Stimulated activated CD4-positive, alpha-beta T cell treated with anti-CD3 and anti-CD28 coated beads, Interleukin-4, amount 100 ng/mL, for 4 hours (primary cell): ENCODE measurements at regions not wholly inside any gene's neighbourhood (a gene's known extent, or its start where the extent isn't known, plus 50 kb on each side); places are given as distances from the start of the nearest gene placed in this dataset.
"Not testable (repeated sequence)": the region's sequence is repeated elsewhere in the genome, so short reads cannot be mapped to it uniquely, and the experiment has no call there.

Source experiments
- DNase-seq, 2 experiments: peaks; one replicate each; pipeline ENCODE4 v3.0.0-alpha.2; 2020

GRCh38 chr2:16227811-16228462, 287.6 kb downstream of the MYCN start:
- no peak for DNase-seq

- DNase-seq: no peak
These were observed 286.8 kb downstream of the MYCN start for GRCh38 chr2:16226943-16227664.

- DNase-seq: no peak
These were observed 286.0 kb downstream of the MYCN start for GRCh38 chr2:16226381-16226780.

GRCh38 chr2:16225545-16225944, 285.2 kb downstream of the MYCN start:
- no peak for DNase-seq

GRCh38 chr2:16225071-16225470, 284.7 kb downstream of the MYCN start:
- DNase-seq: no peak

- no peak for DNase-seq
These were observed 284.1 kb downstream of the MYCN start for GRCh38 chr2:16224298-16225045.

GRCh38 chr2:16223841-16224177, 283.5 kb downstream of the MYCN start:
- no peak for DNase-seq

- DNase-seq: no peak
These were observed 283.0 kb downstream of the MYCN start for GRCh38 chr2:16223161-16223840.

GRCh38 chr2:16222326-16222725, 282.0 kb downstream of the MYCN start:
- no peak for DNase-seq

GRCh38 chr2:16221461-16222010, 281.2 kb downstream of the MYCN start:
- no peak for DNase-seq

GRCh38 chr2:16219292-16219975, 279.1 kb downstream of the MYCN start:
- no peak for DNase-seq

- DNase-seq: no peak
These were observed 278.3 kb downstream of the MYCN start for GRCh38 chr2:16218625-16219024.

GRCh38 chr2:16218161-16218560, 277.8 kb downstream of the MYCN start:
- no peak for DNase-seq

- not testable (repeated sequence) for DNase-seq
These were observed 277.4 kb downstream of the MYCN start for GRCh38 chr2:16217741-16218140.

- no peak for DNase-seq
These were observed 276.9 kb downstream of the MYCN start for GRCh38 chr2:16217291-16217690.

GRCh38 chr2:16216558-16216945, 276.2 kb downstream of the MYCN start:
- DNase-seq: no peak

- no peak for DNase-seq
These were observed 275.7 kb downstream of the MYCN start for GRCh38 chr2:16215902-16216557.

GRCh38 chr2:16214861-16215260, 274.5 kb downstream of the MYCN start:
- DNase-seq: no peak

- no peak for DNase-seq
These were observed 274.0 kb downstream of the MYCN start for GRCh38 chr2:16214391-16214790.

GRCh38 chr2:16212321-16212720, 272.0 kb downstream of the MYCN start:
- DNase-seq: no peak

GRCh38 chr2:16211341-16211740, 271.0 kb downstream of the MYCN start:
- DNase-seq: no peak

- DNase-seq: no peak
These were observed 270.5 kb downstream of the MYCN start for GRCh38 chr2:16210841-16211240.
